ENCODE measurements at regions not wholly inside any gene's neighbourhood (a gene's known extent, or its start where the extent isn't known, plus 50 kb on each side); places are given as distances from the start of the nearest gene placed in this dataset.

DNA sequence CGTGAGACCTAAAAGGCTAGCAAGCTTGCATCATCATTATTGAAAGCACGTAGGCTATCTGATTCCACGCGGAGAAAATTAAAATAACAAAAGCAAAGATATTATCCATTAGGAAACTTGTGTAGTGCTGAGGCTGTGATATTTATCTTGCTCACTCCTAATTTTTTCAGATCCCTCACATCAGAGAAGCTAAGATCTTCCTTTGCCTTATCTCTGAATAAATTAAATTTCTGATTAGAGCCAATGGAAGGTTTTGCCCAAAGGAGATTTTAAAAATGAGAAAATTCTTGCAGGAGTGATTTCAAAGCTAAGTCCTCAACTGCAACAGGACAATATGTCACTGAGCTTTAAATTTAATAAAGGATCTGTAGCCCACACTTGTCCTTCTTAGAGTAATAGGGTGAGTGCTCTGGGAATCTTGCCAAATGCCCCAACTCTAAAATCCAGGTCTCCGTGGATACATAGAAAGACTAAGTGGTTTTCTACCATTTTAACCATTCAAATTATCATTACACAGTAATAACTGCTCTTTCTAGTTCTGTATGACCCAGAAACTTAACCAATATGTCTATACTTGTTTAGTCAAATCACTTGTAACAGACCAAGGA, 295.0 kb downstream of the CAAP1 start:
- TF ChIP-seq, protein P1, sequence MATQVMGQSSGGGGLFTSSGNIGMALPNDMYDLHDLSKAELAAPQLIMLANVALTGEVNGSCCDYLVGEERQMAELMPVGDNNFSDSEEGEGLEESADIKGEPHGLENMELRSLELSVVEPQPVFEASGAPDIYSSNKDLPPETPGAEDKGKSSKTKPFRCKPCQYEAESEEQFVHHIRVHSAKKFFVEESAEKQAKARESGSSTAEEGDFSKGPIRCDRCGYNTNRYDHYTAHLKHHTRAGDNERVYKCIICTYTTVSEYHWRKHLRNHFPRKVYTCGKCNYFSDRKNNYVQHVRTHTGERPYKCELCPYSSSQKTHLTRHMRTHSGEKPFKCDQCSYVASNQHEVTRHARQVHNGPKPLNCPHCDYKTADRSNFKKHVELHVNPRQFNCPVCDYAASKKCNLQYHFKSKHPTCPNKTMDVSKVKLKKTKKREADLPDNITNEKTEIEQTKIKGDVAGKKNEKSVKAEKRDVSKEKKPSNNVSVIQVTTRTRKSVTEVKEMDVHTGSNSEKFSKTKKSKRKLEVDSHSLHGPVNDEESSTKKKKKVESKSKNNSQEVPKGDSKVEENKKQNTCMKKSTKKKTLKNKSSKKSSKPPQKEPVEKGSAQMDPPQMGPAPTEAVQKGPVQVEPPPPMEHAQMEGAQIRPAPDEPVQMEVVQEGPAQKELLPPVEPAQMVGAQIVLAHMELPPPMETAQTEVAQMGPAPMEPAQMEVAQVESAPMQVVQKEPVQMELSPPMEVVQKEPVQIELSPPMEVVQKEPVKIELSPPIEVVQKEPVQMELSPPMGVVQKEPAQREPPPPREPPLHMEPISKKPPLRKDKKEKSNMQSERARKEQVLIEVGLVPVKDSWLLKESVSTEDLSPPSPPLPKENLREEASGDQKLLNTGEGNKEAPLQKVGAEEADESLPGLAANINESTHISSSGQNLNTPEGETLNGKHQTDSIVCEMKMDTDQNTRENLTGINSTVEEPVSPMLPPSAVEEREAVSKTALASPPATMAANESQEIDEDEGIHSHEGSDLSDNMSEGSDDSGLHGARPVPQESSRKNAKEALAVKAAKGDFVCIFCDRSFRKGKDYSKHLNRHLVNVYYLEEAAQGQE (IDR thresholded peaks at IDR 0.05; ENCODE audit: insufficient read depth in 1 of 2, low read depth in 2 of 2, low read length in 2 of 2): no peak
- TF ChIP-seq SIN3A (IDR thresholded peaks at IDR 0.05; ENCODE audit: borderline replicate concordance, insufficient read depth, low read length) (no peak), TAF1 (IDR thresholded peaks at IDR 0.05; ENCODE audit: borderline replicate concordance, insufficient read depth, low read length) (no peak), FOXP2 (optimal IDR thresholded peaks at IDR 0.05; ENCODE audit: borderline replicate concordance, extremely low read depth, extremely low read length, insufficient read depth) (no peak), POLR2AphosphoS5 (IDR thresholded peaks at IDR 0.05; ENCODE audit: low read depth, low read length) (no peak)

DNA sequence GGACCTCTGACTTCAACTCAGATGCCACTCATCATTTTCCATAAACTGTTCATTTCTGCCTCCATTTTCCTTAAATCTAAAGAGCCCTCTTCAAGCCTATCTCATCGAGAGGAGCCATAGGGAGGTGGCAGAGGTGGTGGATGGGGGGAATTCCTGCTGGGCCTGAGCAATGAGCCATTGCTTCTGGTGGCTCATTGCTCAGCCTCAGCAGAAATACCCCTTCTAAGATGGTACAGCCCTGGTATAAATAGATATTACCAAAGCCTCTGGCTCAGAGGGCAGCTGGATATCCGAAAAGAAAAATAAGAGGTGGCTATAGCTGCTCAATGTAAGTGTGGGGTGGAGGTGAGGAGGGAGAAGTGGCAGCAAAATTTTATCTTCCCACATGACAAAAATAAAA, 313.5 kb downstream of the CAAP1 start:
- TF ChIP-seq TAF1 (IDR thresholded peaks at IDR 0.05; ENCODE audit: borderline replicate concordance, insufficient read depth, low read length) (no peak), FOXP2 (optimal IDR thresholded peaks at IDR 0.05; ENCODE audit: borderline replicate concordance, extremely low read depth, extremely low read length, insufficient read depth) (no peak), POLR2AphosphoS5 (IDR thresholded peaks at IDR 0.05; ENCODE audit: low read depth, low read length) (no peak), SIN3A (IDR thresholded peaks at IDR 0.05; ENCODE audit: borderline replicate concordance, insufficient read depth, low read length) (no peak)
- TF ChIP-seq, protein P1 (IDR thresholded peaks at IDR 0.05; ENCODE audit: insufficient read depth in 1 of 2, low read depth in 2 of 2, low read length in 2 of 2): no peak

- TF ChIP-seq FOXP2 (optimal IDR thresholded peaks at IDR 0.05; ENCODE audit: borderline replicate concordance, extremely low read depth, extremely low read length, insufficient read depth): no peak
Observed at GRCh38 chr9:26574898-26575440, 317.6 kb downstream of the CAAP1 start.

GRCh38 chr9:26574256-26574655, 318.3 kb downstream of the CAAP1 start:
- TF ChIP-seq, protein P1 (IDR thresholded peaks at IDR 0.05; ENCODE audit: insufficient read depth in 1 of 2, low read depth in 2 of 2, low read length in 2 of 2): no peak
- no peak for TF ChIP-seq TAF1 (IDR thresholded peaks at IDR 0.05; ENCODE audit: borderline replicate concordance, insufficient read depth, low read length)
- TF ChIP-seq SIN3A (IDR thresholded peaks at IDR 0.05; ENCODE audit: borderline replicate concordance, insufficient read depth, low read length): no peak
- TF ChIP-seq FOXP2 (optimal IDR thresholded peaks at IDR 0.05; ENCODE audit: borderline replicate concordance, extremely low read depth, extremely low read length, insufficient read depth): no peak
- no peak for TF ChIP-seq POLR2AphosphoS5 (IDR thresholded peaks at IDR 0.05; ENCODE audit: low read depth, low read length)

- TF ChIP-seq SIN3A (IDR thresholded peaks at IDR 0.05; ENCODE audit: borderline replicate concordance, insufficient read depth, low read length) (no peak), FOXP2 (optimal IDR thresholded peaks at IDR 0.05; ENCODE audit: borderline replicate concordance, extremely low read depth, extremely low read length, insufficient read depth) (no peak)
Observed at GRCh38 chr9:26567976-26568375, 324.6 kb downstream of the CAAP1 start.

- TF ChIP-seq TAF1 (IDR thresholded peaks at IDR 0.05; ENCODE audit: borderline replicate concordance, insufficient read depth, low read length) (no peak), SIN3A (IDR thresholded peaks at IDR 0.05; ENCODE audit: borderline replicate concordance, insufficient read depth, low read length) (no peak)
Observed at GRCh38 chr9:26566141-26566540, 326.5 kb downstream of the CAAP1 start.

Data from PFSK-1 (cell line).